Cardiac fibroblast (primary cell): ENCODE measurements at regions not wholly inside any gene's neighbourhood (a gene's known extent, or its start where the extent isn't known, plus 50 kb on each side); places are given as distances from the start of the nearest gene placed in this dataset.

Experiments
- DNase-seq, 2 donors: peaks; one replicate each; pipeline versions ENCODE4 v3.0.0 to v3.0.0-alpha.2; 2010; ENCODE audit warnings: low read depth in 2 of 2
- H3K4me3 ChIP-seq, 2 donors: replicated peaks in 1 of 2; 1 replicate in 1 of 2; 2 replicates in 1 of 2; pipeline ENCODE4 v1.5.1; 2011; ENCODE audit warnings: low read depth in 2 of 2, low read length in 2 of 2, mild to moderate bottlenecking in 2 of 2, moderate library complexity in 1 of 2
- TF ChIP-seq, protein P1 (sequence below): IDR thresholded peaks from one replicate; pipeline ENCODE4 v1.5.1; 2011; ENCODE audit warnings: low read depth, mild to moderate bottlenecking, low read length, inconsistent platforms

DNA sequence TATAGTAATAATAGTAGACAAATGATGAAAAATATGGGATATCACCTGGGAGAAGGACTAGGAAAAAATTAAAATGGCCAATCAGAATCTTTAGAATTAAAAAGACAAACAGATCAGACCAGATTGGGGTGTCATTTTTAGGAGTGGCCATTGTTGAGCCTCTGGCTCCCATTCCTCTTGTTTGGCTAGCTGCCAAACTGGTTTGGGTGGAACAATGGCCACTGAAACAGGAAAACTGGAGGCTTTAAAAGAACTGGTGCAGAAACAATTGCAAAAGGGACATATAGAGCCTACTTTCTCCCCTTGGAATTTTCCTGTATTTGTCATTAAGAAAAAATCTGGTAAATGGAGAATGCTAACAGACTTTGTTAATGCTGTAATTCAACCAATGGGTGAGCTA, 294.8 kb upstream of the DKK2 start:
- TF ChIP-seq, protein P1, sequence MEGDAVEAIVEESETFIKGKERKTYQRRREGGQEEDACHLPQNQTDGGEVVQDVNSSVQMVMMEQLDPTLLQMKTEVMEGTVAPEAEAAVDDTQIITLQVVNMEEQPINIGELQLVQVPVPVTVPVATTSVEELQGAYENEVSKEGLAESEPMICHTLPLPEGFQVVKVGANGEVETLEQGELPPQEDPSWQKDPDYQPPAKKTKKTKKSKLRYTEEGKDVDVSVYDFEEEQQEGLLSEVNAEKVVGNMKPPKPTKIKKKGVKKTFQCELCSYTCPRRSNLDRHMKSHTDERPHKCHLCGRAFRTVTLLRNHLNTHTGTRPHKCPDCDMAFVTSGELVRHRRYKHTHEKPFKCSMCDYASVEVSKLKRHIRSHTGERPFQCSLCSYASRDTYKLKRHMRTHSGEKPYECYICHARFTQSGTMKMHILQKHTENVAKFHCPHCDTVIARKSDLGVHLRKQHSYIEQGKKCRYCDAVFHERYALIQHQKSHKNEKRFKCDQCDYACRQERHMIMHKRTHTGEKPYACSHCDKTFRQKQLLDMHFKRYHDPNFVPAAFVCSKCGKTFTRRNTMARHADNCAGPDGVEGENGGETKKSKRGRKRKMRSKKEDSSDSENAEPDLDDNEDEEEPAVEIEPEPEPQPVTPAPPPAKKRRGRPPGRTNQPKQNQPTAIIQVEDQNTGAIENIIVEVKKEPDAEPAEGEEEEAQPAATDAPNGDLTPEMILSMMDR = no peak
- no peak overlapping the region for H3K4me3 ChIP-seq
- peak in 1 of 2 donors; percentile 16 for DNase-seq

DNA sequence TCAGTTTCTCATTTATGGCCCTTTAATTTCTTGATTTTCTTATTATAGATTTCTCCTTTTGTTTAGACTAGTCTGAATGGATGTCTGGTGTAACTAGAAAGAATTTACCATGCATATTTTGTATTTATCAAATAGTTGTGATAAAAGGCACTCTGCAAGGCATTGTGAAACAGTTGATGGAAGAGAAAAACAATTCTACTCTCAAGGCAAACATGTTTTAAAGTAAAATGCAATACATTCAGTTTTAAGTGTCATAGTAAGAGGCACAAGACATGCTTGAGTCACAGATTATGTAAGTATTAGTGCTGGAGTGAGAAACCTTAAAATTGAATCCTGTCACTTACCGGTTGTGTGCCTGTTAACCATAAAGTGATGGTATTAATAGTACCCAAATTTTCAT, 283.3 kb upstream of the DKK2 start:
- TF ChIP-seq, protein P1 = no peak
- no peak for DNase-seq

DNA sequence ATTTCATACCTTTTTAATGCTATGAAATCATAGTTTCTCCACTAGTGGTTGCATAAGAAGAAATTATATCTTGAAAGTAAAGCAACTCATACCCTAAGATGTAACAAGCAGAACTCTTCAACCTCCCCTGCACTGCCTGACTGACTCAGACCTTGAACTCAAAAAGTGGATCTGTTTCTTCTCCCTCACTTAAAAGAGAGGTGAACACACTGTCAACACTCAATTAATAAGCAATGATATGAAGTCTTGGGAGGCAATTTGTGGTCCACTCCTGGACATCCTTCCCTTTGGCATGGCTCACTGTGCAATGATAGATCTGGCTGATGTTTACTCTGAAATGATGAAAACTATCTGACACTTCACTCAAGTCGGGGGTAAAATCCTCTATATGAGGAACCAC, 282.0 kb upstream of the DKK2 start:
- DNase-seq = no peak
- TF ChIP-seq, protein P1 = no peak
- no peak overlapping the region for H3K4me3 ChIP-seq

More for the DNA sequence above, 283.3 kb upstream of the DKK2 start:
- H3K4me3 ChIP-seq = no peak overlapping the region

DNA sequence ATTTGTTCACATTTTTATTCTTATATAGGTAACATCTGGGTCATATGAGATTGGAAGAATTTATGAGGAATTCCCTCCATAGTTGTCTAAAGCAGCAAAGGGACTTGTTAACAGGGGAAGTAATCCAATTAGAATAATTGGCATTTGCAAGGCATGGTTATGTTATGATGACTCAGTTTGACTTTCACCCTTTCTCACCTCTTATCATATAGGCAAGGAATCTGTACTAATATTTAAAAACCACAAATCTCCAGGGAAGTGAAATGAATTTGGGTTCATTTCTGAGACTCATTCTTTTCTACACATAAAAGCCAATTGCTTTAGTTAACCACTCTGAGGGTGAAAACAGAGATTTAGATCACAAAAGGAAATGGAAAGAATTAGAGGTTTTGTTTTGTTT, 281.5 kb upstream of the DKK2 start:
- no peak overlapping the region for H3K4me3 ChIP-seq
- TF ChIP-seq, protein P1 = no peak
- DNase-seq = no peak

DNA sequence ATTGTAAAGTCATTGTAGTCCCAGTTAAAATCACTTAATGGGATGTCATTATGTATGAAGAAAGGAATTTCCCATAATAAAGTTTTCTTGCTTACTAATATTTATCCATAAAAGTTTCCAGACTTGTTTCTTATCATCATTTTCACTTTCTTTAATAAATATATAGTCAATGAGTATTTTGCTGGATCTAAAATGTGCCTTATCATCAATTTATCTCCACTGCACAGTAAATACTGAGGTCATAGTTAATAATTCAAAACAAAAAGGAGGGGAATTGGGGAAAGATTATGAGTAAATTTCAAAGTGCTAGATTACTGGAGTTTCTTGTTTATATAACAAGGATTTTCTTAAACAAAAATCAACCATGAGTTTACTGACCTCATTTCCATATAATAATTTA, 279.5 kb upstream of the DKK2 start:
- no peak overlapping the region for H3K4me3 ChIP-seq
- no peak for DNase-seq
- TF ChIP-seq, protein P1 = no peak

DNA sequence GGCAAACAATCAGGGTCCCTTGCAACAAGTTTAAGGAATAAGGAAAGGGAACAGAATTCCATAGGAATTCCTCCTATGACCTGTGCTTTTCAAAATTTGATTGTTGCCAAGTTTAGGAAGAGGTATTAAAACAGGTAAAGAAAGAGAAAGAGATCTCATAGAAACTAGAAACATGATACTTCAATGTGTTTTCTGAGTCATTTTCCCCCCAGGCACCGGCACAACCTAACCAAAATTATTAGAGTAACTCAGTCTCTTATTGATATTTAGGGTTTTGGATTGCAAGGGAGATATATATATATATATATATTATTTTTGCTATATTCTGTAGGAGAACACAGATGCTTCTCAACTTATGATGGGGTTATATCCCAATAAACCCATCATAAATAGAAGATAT, 278.0 kb upstream of the DKK2 start:
- no peak for DNase-seq
- H3K4me3 ChIP-seq = no peak overlapping the region
- TF ChIP-seq, protein P1 = no peak

DNA sequence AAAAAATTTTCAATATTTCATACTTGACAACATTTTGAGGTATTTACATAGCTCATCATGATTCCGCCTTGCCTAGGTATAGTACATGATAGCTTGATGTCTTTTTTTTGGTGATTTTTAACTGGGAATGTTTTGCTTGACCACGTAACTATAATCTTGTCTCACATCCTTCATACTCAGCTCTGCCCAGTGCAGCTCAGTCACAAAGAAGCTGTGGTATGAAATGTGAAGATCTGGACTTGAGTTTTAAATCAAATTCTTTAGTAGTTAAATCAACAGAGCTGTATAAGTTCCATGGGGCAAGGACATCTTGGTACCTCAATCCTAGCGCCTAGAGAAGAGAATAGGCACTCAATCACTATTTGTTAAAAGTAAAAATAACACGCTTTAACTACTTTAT, 276.3 kb upstream of the DKK2 start:
- DNase-seq = no peak
- TF ChIP-seq, protein P1 = no peak
- H3K4me3 ChIP-seq = no peak overlapping the region
